ENCODE measurements at regions not wholly inside any gene's neighbourhood (a gene's known extent, or its start where the extent isn't known, plus 50 kb on each side); places are given as distances from the start of the nearest gene placed in this dataset.

DNA sequence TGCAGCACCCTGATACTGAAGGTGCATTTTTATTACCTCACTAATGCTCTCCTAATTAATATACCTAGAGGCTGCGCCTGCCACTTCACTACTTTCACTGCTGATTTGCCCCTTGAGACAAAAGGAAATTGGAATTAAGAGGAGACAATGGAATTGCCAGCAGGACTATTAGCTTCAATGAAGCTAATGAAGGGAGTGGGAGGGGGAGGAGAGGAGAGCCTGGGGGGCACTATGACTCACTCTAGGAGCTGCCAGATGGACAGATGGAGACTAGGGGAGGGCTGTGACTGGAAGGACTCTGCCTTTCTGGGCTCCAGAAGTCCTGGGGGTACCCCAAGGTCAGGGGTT, 102.8 kb upstream of the DRD2 start:
- TF ChIP-seq CTCF (IDR thresholded peaks at IDR 0.05) (no peak), POLR2A (IDR thresholded peaks at IDR 0.05) (no peak)
